HEK293 (cell line): ENCODE measurements at regions not wholly inside any gene's neighbourhood (a gene's known extent, or its start where the extent isn't known, plus 50 kb on each side); places are given as distances from the start of the nearest gene placed in this dataset.

Experiments
- CTCF ChIA-PET: fragments of 350-600 bp; formaldehyde crosslinking; extraction: SDS; loops from one replicate; lab custom pipeline; 2021; ENCODE audit warnings: antibody characterized with exemption; lab: Yijun Ruan, JAX
- POLR2A ChIA-PET: fragments of 300-600 bp; formaldehyde crosslinking; extraction: SDS; loops from one replicate; lab custom pipeline; 2020; ENCODE audit warnings: antibody characterized with exemption, inconsistent platforms; lab: Yijun Ruan, JAX
- H3K27ac ChIP-seq: fragments of 200-500 bp; sonication (Bioruptor generic); 2 replicates; pipeline ENCODE4 v1.5.1; 2014; ENCODE audit warnings: low read depth, low read length, control low read depth, inconsistent platforms; ENCODE audit errors: extremely low read depth
- H3K36me3 ChIP-seq, 2 experiments: fragments of 200-500 bp in 1 of 2; sonication (Bioruptor generic) in 1 of 2; 1 replicate in 1 of 2; 2 replicates in 1 of 2; pipeline ENCODE4 v1.5.1; 2014 to 2017; ENCODE audit warnings: inconsistent platforms in 2 of 2, low read length in 2 of 2; ENCODE audit not compliant: control insufficient read depth in 2 of 2, insufficient read depth in 1 of 2
- H3K4me1 ChIP-seq: fragments of 200-500 bp; sonication (Bioruptor generic); 2 replicates; pipeline ENCODE4 v1.5.1; 2014; ENCODE audit warnings: mild to moderate bottlenecking, low read length, inconsistent platforms; ENCODE audit not compliant: control insufficient read depth, insufficient read depth
- H3K4me3 ChIP-seq: 2 replicates; pipeline ENCODE4 v1.5.1; 2011; ENCODE audit warnings: low read depth, mild to moderate bottlenecking, control low read depth, low read length, moderate library complexity
- H3K9me3 ChIP-seq: fragments of 200-500 bp; sonication (Bioruptor generic); 2 replicates; pipeline ENCODE4 v1.5.1; 2014; ENCODE audit warnings: low read depth, low read length, inconsistent platforms; ENCODE audit not compliant: control insufficient read depth, insufficient read depth
- GLIS1 ChIP-seq: fragments of 450-650 bp; formaldehyde crosslinking; IDR thresholded peaks from 2 replicates; pipeline ENCODE4 v1.5.1; 2016; ENCODE audit warnings: missing biosample characterization, missing genetic modification characterization
- KLF10 ChIP-seq: fragments of 450-650 bp; IDR thresholded peaks from 2 replicates; pipeline ENCODE4 v1.5.1; 2018; ENCODE audit warnings: missing biosample characterization, mild to moderate bottlenecking, missing genetic modification characterization
- KLF17 ChIP-seq: fragments of 450-650 bp; formaldehyde crosslinking; IDR thresholded peaks from 2 replicates; pipeline ENCODE4 v1.5.1; 2016; ENCODE audit warnings: missing biosample characterization, missing genetic modification characterization
- PRDM4 ChIP-seq: fragments of 450-650 bp; formaldehyde crosslinking; IDR thresholded peaks from 2 replicates; pipeline ENCODE4 v1.5.1; 2017; ENCODE audit warnings: missing biosample characterization, missing genetic modification characterization
- PRDM6 ChIP-seq: fragments of 450-650 bp; formaldehyde crosslinking; IDR thresholded peaks from 2 replicates; pipeline ENCODE4 v1.5.1; 2017; ENCODE audit warnings: missing biosample characterization, missing genetic modification characterization
- REST ChIP-seq: fragments of 450-650 bp; formaldehyde crosslinking; IDR thresholded peaks from 2 replicates; pipeline ENCODE4 v1.5.1; 2016; ENCODE audit warnings: missing biosample characterization, missing genetic modification characterization
- SP7 ChIP-seq: fragments of 450-650 bp; formaldehyde crosslinking; IDR thresholded peaks from 2 replicates; pipeline ENCODE4 v1.5.1; 2016; ENCODE audit warnings: missing biosample characterization, missing genetic modification characterization
- ZIC2 ChIP-seq: fragments of 450-650 bp; formaldehyde crosslinking; IDR thresholded peaks from 2 replicates; pipeline ENCODE4 v1.5.1; 2016; ENCODE audit warnings: missing biosample characterization, missing genetic modification characterization
- ZNF121 ChIP-seq: fragments of 450-650 bp; formaldehyde crosslinking; IDR thresholded peaks from 2 replicates; pipeline ENCODE4 v1.5.1; 2016; ENCODE audit warnings: missing biosample characterization, missing genetic modification characterization
- ZNF138 ChIP-seq: fragments of 450-650 bp; formaldehyde crosslinking; IDR thresholded peaks from 2 replicates; pipeline ENCODE4 v1.5.1; 2016; ENCODE audit warnings: missing biosample characterization, missing genetic modification characterization, borderline replicate concordance
- ZNF140 ChIP-seq: fragments of 450-650 bp; formaldehyde crosslinking; IDR thresholded peaks from 2 replicates; pipeline ENCODE4 v1.5.1; 2016; ENCODE audit warnings: missing biosample characterization, missing genetic modification characterization
- ZNF23 ChIP-seq: fragments of 450-650 bp; formaldehyde crosslinking; IDR thresholded peaks from 2 replicates; pipeline ENCODE4 v1.5.1; 2016; ENCODE audit warnings: missing biosample characterization, missing genetic modification characterization, borderline replicate concordance
- ZNF239 ChIP-seq: fragments of 450-650 bp; formaldehyde crosslinking; IDR thresholded peaks from 2 replicates; pipeline ENCODE4 v1.5.1; 2016; ENCODE audit warnings: missing biosample characterization, missing genetic modification characterization
- ZNF248 ChIP-seq: fragments of 450-650 bp; formaldehyde crosslinking; IDR thresholded peaks from 2 replicates; pipeline ENCODE4 v1.5.1; 2017; ENCODE audit warnings: missing biosample characterization, missing genetic modification characterization
- ZNF510 ChIP-seq: fragments of 450-650 bp; formaldehyde crosslinking; IDR thresholded peaks from 2 replicates; pipeline ENCODE4 v1.5.1; 2018; ENCODE audit warnings: mild to moderate bottlenecking, missing genetic modification characterization, missing biosample characterization; ENCODE audit not compliant: insufficient replicate concordance
- ZNF529 ChIP-seq: fragments of 450-650 bp; formaldehyde crosslinking; IDR thresholded peaks from 2 replicates; pipeline ENCODE4 v1.5.1; 2017; ENCODE audit warnings: missing genetic modification characterization, missing biosample characterization; ENCODE audit not compliant: insufficient replicate concordance
- ZNF544 ChIP-seq: fragments of 450-650 bp; formaldehyde crosslinking; IDR thresholded peaks from 2 replicates; pipeline ENCODE4 v1.5.0; 2017; ENCODE audit warnings: missing biosample characterization, missing genetic modification characterization
- ZNF558 ChIP-seq: fragments of 450-650 bp; formaldehyde crosslinking; IDR thresholded peaks from 2 replicates; pipeline ENCODE4 v1.5.1; 2016; ENCODE audit warnings: missing biosample characterization, missing genetic modification characterization
- ZNF571 ChIP-seq: fragments of 450-650 bp; formaldehyde crosslinking; IDR thresholded peaks from 2 replicates; pipeline ENCODE4 v1.5.0; 2017; ENCODE audit warnings: missing biosample characterization, missing genetic modification characterization
- ZNF621 ChIP-seq: fragments of 450-650 bp; formaldehyde crosslinking; IDR thresholded peaks from 2 replicates; pipeline ENCODE4 v1.5.1; 2017; ENCODE audit warnings: missing biosample characterization, missing genetic modification characterization
- ZNF624 ChIP-seq: fragments of 450-650 bp; formaldehyde crosslinking; IDR thresholded peaks from 2 replicates; pipeline ENCODE4 v1.5.1; 2017; ENCODE audit warnings: missing biosample characterization, missing genetic modification characterization
- ZNF626 ChIP-seq: fragments of 450-650 bp; sonication (Bioruptor Pico); formaldehyde crosslinking; IDR thresholded peaks from 2 replicates; pipeline ENCODE4 v1.5.1; 2018; ENCODE audit warnings: missing biosample characterization, missing genetic modification characterization, inconsistent platforms
- ZNF704 ChIP-seq: fragments of 450-650 bp; formaldehyde crosslinking; IDR thresholded peaks from 2 replicates; pipeline ENCODE4 v1.5.1; 2016; ENCODE audit warnings: missing biosample characterization, missing genetic modification characterization
- ZXDB ChIP-seq: fragments of 450-650 bp; formaldehyde crosslinking; IDR thresholded peaks from 2 replicates; pipeline ENCODE4 v1.5.1; 2016; ENCODE audit warnings: missing biosample characterization, missing genetic modification characterization

GRCh38 chr1:194598098-194598497 lies 1411.7 kb upstream of the B3GALT2 start:
- no peaks in the 10 kb centered on the region for H3K4me1 ChIP-seq
- H3K9me3 ChIP-seq, result no peaks in the 10 kb centered on the region
- CTCF ChIA-PET, result no interaction called here
- POLR2A ChIA-PET, result no interaction called here
- TF ChIP-seq ZNF138 (tag by site-specific recombination) (no peak), REST (tag by site-specific recombination) (no peak), ZNF529 (no peak), ZNF140 (no peak), ZIC2 (tag by site-specific recombination) (no peak), GLIS1 (tag by site-specific recombination) (no peak), ZNF239 (no peak), ZNF248 (tag by site-specific recombination) (no peak), PRDM4 (tag by site-specific recombination) (no peak), ZNF510 (no peak), ZNF23 (tag by site-specific recombination) (no peak), ZNF571 (tag by site-specific recombination) (no peak), ZNF558 (no peak)
- H3K36me3 ChIP-seq, result no peaks in the 10 kb centered on the region
- H3K4me3 ChIP-seq, result no peak overlapping the region
- H3K27ac ChIP-seq, result no peak overlapping the region

- H3K4me1 ChIP-seq, result no peaks in the 10 kb centered on the region
- no peak overlapping the region for H3K27ac ChIP-seq
- H3K36me3 ChIP-seq, result no peaks in the 10 kb centered on the region
- ChIA-PET POLR2A (no interaction called here), CTCF (no interaction called here)
- no peak for TF ChIP-seq ZNF621 (tag by site-specific recombination)
- TF ChIP-seq ZNF624 (tag by site-specific recombination), result no peak
- no peak for TF ChIP-seq ZXDB
- no peak for TF ChIP-seq KLF10 (tag by site-specific recombination)
- no peak overlapping the region for H3K4me3 ChIP-seq
- no peaks in the 10 kb centered on the region for H3K9me3 ChIP-seq
Measured at GRCh38 chr1:194586302-194586701, 1399.9 kb upstream of the B3GALT2 start.

GRCh38 chr1:194584052-194584451 lies 1397.6 kb upstream of the B3GALT2 start:
- H3K4me1 ChIP-seq, result no peaks in the 10 kb centered on the region
- ChIA-PET POLR2A (no interaction called here), CTCF (interaction anchor here (0.6 kb wide), 1 partner anchor 8 kb away, joined by 3 read pairs; no protein-coding TSS in a partner anchor)
- no peaks in the 10 kb centered on the region for H3K9me3 ChIP-seq
- H3K4me3 ChIP-seq, result no peak overlapping the region
- H3K36me3 ChIP-seq, result no peaks in the 10 kb centered on the region
- no peak overlapping the region for H3K27ac ChIP-seq
- no peak for TF ChIP-seq ZNF544 (tag by site-specific recombination)
- TF ChIP-seq ZNF704 (tag by site-specific recombination), result no peak
- no peak for TF ChIP-seq KLF17 (tag by site-specific recombination)
- TF ChIP-seq ZNF121 (tag by site-specific recombination), result no peak
- no peak for TF ChIP-seq ZNF626 (tag by site-specific recombination)
- TF ChIP-seq SP7 (tag by site-specific recombination), result no peak
- TF ChIP-seq PRDM6, result no peak
